Endodermal cell (in vitro differentiated cells): ENCODE measurements at regions not wholly inside any gene's neighbourhood (a gene's known extent, or its start where the extent isn't known, plus 50 kb on each side); places are given as distances from the start of the nearest gene placed in this dataset.

Experiments
- DNase-seq: peaks from one replicate; pipeline ENCODE4 v3.0.0-alpha.2; 2017
- H3K27ac ChIP-seq: 2 replicates; pipeline ENCODE4 v1.5.1; 2013; ENCODE audit warnings: mild to moderate bottlenecking, low read depth, low read length, moderate library complexity
- H3K27me3 ChIP-seq: 2 replicates; pipeline ENCODE4 v1.6.1; 2013; ENCODE audit warnings: mild to moderate bottlenecking, low read length, moderate library complexity; ENCODE audit not compliant: insufficient read depth, control insufficient read depth, poor library complexity, severe bottlenecking
- H3K36me3 ChIP-seq: 2 replicates; pipeline ENCODE4 v1.7.0; 2013; ENCODE audit warnings: mild to moderate bottlenecking, low read length, moderate library complexity; ENCODE audit not compliant: control insufficient read depth, insufficient read depth
- H3K4me1 ChIP-seq: one replicate; pipeline ENCODE4 v1.7.0; 2013; ENCODE audit warnings: low read length; ENCODE audit not compliant: control insufficient read depth, insufficient read depth
- H3K4me3 ChIP-seq: 2 replicates; pipeline ENCODE4 v1.5.1; 2013; ENCODE audit warnings: mild to moderate bottlenecking, low read length, moderate library complexity
- H3K9ac ChIP-seq: 2 replicates; pipeline ENCODE4 v1.6.1; 2013; ENCODE audit warnings: mild to moderate bottlenecking, low read length, moderate library complexity; ENCODE audit not compliant: poor library complexity, severe bottlenecking; ENCODE audit errors: extremely low read depth
- H3K9me3 ChIP-seq: 2 replicates; pipeline ENCODE4 v1.6.1; 2013; ENCODE audit warnings: mild to moderate bottlenecking, low read length, moderate library complexity; ENCODE audit not compliant: control insufficient read depth
- H3K27ac Mint-ChIP-seq: 2 replicates; pipeline ENCODE4 v1.8.0; 2020; ENCODE audit warnings: mixed read lengths
- H3K27me3 Mint-ChIP-seq: 2 replicates; pipeline ENCODE4 v1.8.0; 2021; ENCODE audit warnings: mild to moderate bottlenecking, mixed read lengths; ENCODE audit not compliant: insufficient read depth
- H3K36me3 Mint-ChIP-seq: 2 replicates; pipeline ENCODE4 v1.8.0; 2020; ENCODE audit warnings: low read depth, mixed read lengths
- H3K4me1 Mint-ChIP-seq: 2 replicates; pipeline ENCODE4 v1.8.0; 2020; ENCODE audit warnings: mixed read lengths
- H3K4me3 Mint-ChIP-seq: 2 replicates; pipeline ENCODE4 v1.8.0; 2020; ENCODE audit warnings: mild to moderate bottlenecking, moderate library complexity, mixed read lengths
- H3K9me3 Mint-ChIP-seq: 2 replicates; pipeline ENCODE4 v1.8.0; 2020; ENCODE audit warnings: mild to moderate bottlenecking, mixed read lengths
- WGBS, 2 experiments: methylation state at CpG; one replicate each; pipeline versions ENCODE4 v1.1.5 to v1.1.7; 2013; ENCODE audit warnings: missing lambda C conversion rate in 2 of 2, mixed read lengths in 1 of 2; ENCODE audit not compliant: insufficient coverage in 1 of 2, insufficient read length in 1 of 2; 5-methylcytosine and 5-hydroxymethylcytosine counted together
- TF ChIP-seq, protein P1 (sequence below): fragments of 200-600 bp; sonication (generic); conservative IDR thresholded peaks from 2 replicates; pipeline ENCODE4 v1.5.0; 2021; ENCODE audit warnings: antibody characterized with exemption, mild to moderate bottlenecking

DNA sequence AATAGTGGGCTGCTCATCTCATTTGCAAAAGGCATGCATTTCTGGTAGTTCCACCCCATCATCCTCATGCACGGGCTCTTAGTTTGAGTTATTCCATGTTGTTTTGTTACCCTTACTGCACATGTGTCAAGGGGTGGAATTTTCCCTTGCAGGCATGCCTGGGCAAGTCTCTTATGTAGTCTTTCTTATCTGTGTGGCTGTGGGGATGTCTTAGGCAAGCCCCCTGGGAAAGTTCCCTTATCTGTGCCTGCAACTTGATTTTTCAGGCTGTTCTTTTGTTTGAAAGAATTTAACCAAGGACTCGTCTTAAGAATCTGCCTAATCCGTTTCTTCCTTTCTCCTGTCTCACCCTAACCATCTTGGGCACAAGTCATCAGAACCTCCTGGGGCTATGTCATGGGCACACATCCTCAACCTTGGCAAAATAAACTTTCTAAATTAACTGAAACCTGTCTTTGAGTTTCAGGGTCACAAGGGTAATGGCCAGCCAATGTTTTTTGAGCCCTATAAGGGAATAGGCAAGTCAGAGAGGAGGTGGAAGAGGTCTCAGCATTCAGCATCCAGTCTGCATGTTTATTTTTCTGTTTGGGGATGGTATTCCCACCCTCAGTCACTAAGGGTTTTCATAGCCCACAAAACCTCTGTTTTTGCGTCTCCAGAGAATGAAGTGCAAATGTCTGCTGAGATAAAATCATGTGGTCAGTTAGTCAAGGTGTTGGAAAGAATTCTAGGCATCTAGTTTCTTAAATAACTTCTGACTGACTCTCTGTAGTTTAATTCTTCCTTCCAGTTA, 579.7 kb downstream of the PLA2G4A start:
- peak; percentile 73 for DNase-seq
- peak overlapping the region; percentile 10 for H3K4me3 Mint-ChIP-seq
- Histone ChIP-seq H3K27me3 (no peaks in the 10 kb centered on the region), H3K36me3 (no peaks in the 10 kb centered on the region), H3K9ac (peak overlapping the region; percentile 65), H3K27ac (peak overlapping the region; percentile 67), H3K4me3 (peak overlapping the region; percentile 37), H3K9me3 (no peaks in the 10 kb centered on the region), H3K4me1 (peaks cover 17% of the 10 kb centered on the region)
- peak overlapping the region; percentile 90 for H3K27ac Mint-ChIP-seq
- 39 to 63% methylated on average over 3 to 4 of the region's 4 CpGs for WGBS, 2 experiments
- H3K9me3 Mint-ChIP-seq, result no peaks in the 10 kb centered on the region
- H3K4me1 Mint-ChIP-seq, result peaks cover 47% of the 10 kb centered on the region
- TF ChIP-seq, protein P1, sequence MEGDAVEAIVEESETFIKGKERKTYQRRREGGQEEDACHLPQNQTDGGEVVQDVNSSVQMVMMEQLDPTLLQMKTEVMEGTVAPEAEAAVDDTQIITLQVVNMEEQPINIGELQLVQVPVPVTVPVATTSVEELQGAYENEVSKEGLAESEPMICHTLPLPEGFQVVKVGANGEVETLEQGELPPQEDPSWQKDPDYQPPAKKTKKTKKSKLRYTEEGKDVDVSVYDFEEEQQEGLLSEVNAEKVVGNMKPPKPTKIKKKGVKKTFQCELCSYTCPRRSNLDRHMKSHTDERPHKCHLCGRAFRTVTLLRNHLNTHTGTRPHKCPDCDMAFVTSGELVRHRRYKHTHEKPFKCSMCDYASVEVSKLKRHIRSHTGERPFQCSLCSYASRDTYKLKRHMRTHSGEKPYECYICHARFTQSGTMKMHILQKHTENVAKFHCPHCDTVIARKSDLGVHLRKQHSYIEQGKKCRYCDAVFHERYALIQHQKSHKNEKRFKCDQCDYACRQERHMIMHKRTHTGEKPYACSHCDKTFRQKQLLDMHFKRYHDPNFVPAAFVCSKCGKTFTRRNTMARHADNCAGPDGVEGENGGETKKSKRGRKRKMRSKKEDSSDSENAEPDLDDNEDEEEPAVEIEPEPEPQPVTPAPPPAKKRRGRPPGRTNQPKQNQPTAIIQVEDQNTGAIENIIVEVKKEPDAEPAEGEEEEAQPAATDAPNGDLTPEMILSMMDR, result no peak
- no peaks in the 10 kb centered on the region for H3K36me3 Mint-ChIP-seq
- peaks cover 4% of the 10 kb centered on the region for H3K27me3 Mint-ChIP-seq

DNA sequence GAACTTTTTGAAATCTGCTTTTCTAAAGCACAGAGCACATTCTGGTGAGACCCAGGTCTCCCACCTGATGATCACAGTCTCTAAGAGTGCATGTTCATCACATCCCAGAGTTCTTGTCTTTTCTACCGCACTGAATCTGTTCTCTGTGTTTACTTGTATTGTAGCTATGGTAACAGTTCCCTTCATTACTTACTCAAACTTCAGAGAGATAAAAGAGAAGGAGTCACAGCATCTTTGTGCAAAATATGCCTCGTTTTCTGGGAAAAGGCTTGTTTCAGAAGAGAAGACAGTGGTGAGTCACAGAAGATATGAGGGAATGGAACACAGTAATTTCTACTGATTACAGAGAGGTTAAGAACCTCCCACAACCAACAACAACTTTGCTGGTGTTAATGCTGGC, 580.6 kb downstream of the PLA2G4A start:
- Mint-ChIP-seq H3K27me3 (peaks cover 4% of the 10 kb centered on the region), H3K36me3 (no peaks in the 10 kb centered on the region), H3K9me3 (no peaks in the 10 kb centered on the region), H3K4me3 (no peak overlapping the region), H3K4me1 (peaks cover 50% of the 10 kb centered on the region), H3K27ac (peak overlapping the region; percentile 90)
- H3K9me3 ChIP-seq, result no peaks in the 10 kb centered on the region
- H3K27me3 ChIP-seq, result no peaks in the 10 kb centered on the region
- H3K4me3 ChIP-seq, result no peak overlapping the region
- H3K9ac ChIP-seq, result peak overlapping the region; percentile 65
- DNase-seq, result no peak
- peak overlapping the region; percentile 14 for H3K27ac ChIP-seq
- 75% methylated on average over 2 of the region's 2 CpGs; no CpG with 5 or more reads in 1 of the 2 experiments for WGBS, 2 experiments
- peaks cover 17% of the 10 kb centered on the region for H3K4me1 ChIP-seq
- no peaks in the 10 kb centered on the region for H3K36me3 ChIP-seq
- TF ChIP-seq, protein P1, result no peak

DNA sequence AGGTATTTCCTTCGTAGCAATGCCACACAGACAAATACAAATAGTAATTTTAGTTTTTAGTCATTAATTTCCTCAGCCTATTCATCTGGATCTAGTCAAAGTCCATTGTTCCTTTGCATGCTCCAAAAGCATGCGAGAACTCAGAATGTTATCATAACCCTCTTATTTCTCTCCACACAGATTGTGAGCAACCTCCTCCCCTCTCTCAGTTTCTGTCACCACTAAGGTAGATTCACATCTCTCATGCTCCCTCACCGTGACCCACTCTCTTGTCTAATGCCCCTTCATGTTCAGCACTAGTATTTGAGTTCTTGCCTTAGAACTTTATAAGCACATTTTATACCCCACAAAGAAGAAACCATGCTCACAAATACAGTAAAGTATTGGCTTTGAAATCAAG, 582.4 kb downstream of the PLA2G4A start:
- Mint-ChIP-seq H3K9me3 (no peaks in the 10 kb centered on the region), H3K4me1 (peaks cover 53% of the 10 kb centered on the region), H3K27ac (no peak overlapping the region), H3K27me3 (peaks cover 11% of the 10 kb centered on the region), H3K36me3 (no peaks in the 10 kb centered on the region), H3K4me3 (no peak overlapping the region)
- H3K4me1 ChIP-seq, result peaks cover 17% of the 10 kb centered on the region
- no peak overlapping the region for H3K27ac ChIP-seq
- TF ChIP-seq, protein P1, result no peak
- H3K4me3 ChIP-seq, result no peak overlapping the region
- H3K9me3 ChIP-seq, result no peaks in the 10 kb centered on the region
- no peak for DNase-seq
- no peaks in the 10 kb centered on the region for H3K36me3 ChIP-seq
- peaks cover 17% of the 10 kb centered on the region for H3K27me3 ChIP-seq
- 95 to 100% methylated on average over 3 of the region's 3 CpGs for WGBS, 2 experiments
- H3K9ac ChIP-seq, result no peak overlapping the region
